MM.1S (cell line): ENCODE measurements at regions not wholly inside any gene's neighbourhood (a gene's known extent, or its start where the extent isn't known, plus 50 kb on each side); places are given as distances from the start of the nearest gene placed in this dataset.

Experiments used
- CTCF ChIP-seq: fragments of 300-600 bp; sonication (generic); IDR thresholded peaks from 2 replicates; pipeline ENCODE4 v1.5.1; 2016; ENCODE audit warnings: antibody characterized with exemption, low read length, mixed read lengths
- EZH2 ChIP-seq: fragments of 300-600 bp; sonication (generic); optimal IDR thresholded peaks from 2 replicates; pipeline ENCODE3; 2017; ENCODE audit warnings: low read depth, mild to moderate bottlenecking, antibody characterized with exemption, low read length, mixed read lengths

GRCh38 chr2:234879671-234880455, 72.0 kb upstream of the SH3BP4 start:
- no peak for TF ChIP-seq EZH2
- no peak for TF ChIP-seq CTCF
